Fibroblast of peridontal ligament (primary cell): ENCODE measurements at regions not wholly inside any gene's neighbourhood (a gene's known extent, or its start where the extent isn't known, plus 50 kb on each side); places are given as distances from the start of the nearest gene placed in this dataset.
"Not testable (repeated sequence)": the region's sequence is repeated elsewhere in the genome, so short reads cannot be mapped to it uniquely, and the experiment has no call there.

Experiments
- DNase-seq: peaks from one replicate; pipeline ENCODE4 v3.0.0-alpha.2; 2010; ENCODE audit errors: extremely low read depth

DNA sequence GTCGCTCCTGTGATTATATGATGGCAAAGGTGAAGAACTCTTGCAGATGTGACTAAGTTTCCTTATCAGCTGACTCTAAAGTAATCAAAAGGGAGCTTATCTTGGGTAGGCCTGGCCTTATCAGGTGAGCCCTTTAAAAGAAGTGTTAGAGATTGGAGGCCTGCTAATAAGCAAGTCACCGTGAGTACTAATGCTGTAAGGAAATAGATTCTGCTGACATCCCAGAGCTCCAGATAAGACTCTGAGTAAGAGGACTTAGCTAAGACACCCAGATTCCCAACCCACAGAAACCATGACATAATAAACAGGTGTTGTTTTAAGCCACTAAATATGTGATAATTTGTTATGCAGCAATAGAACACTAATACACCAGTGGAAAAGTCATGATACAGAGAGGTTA, 99.9 kb upstream of the FAM20A start:
- no peak for DNase-seq

DNA sequence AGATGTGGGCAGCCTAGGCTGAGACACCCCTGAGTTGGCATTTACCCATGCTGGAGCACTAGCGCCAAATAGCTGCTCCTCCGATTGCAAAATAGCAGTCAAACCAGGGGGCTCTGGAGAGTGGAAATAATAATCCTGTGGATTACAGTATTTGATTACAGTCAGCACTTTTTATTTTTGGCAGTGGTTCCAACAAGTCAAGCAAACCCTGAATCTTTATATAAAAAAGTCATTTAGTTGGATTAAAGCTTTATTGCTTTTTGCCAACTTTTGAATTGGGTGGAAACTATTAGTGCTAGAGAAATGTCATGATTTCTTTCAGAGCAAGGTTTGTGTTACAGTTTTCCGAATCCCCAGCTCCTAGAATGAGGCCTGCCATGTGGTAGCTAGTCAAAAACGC, 99.3 kb upstream of the FAM20A start:
- DNase-seq: peak; percentile 28

DNA sequence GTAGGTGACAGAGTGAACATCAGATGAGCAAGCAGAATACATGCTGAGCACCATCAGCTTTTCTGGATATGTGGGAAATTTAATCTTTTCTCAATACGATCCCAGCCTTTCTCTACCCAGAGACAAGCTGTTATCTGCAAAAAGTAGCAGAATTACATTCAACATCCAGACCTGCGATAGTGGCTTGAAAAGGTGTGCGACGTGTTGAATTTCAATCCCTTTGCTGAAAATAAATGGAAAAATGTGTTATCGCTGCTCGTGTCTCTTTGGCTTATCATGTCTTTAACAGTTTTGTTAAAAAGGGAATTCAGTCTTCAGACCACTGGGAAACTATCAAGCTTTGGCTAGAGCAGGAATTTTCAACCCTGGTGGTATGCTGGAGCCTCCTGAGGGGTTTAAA, 98.8 kb upstream of the FAM20A start:
- no peak for DNase-seq

DNA sequence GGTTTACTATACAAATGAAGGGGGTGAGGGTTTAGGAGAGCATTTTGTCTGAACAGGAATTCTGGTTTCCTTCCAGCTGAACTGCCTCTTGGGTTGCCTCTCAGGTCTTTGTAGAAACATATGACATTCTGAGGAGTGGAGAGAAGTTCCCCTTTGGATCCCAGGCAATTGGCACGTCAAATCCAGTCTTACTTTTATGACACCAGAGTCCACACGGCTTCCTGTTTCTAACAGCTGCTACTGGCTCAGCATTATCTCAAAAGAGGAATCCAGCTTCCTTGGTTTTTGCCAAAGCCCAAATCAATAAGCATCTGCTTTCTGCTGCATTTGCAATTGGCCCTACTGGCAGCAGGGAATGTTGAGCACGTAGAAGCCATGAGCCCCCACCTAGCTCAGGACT, 97.6 kb upstream of the FAM20A start:
- DNase-seq: peak; percentile 17

DNA sequence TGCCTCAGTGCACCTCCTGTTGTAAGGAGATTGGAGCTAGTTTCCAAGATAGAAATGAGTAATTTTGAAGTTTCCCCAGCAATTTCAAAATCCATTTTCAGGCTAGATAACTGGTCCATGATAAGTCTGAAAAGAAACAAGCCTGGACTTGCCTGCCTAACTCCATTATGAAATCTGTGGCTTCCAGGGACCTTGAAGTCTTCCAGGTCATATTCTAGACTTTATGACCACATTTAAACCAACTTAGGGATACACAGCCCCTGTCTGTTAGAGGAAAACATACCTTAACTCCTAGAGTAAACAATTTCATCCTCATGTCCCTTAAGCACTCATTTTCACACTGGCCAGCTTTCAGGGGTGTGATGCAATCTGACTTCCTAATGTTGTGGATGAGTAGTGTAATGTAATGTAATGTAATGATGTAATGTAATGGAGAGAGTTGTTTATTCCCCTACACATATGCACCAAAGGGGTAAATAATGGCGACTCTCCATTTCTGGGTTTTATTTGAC, 96.7 kb upstream of the FAM20A start:
- DNase-seq: peak; percentile 97

DNA sequence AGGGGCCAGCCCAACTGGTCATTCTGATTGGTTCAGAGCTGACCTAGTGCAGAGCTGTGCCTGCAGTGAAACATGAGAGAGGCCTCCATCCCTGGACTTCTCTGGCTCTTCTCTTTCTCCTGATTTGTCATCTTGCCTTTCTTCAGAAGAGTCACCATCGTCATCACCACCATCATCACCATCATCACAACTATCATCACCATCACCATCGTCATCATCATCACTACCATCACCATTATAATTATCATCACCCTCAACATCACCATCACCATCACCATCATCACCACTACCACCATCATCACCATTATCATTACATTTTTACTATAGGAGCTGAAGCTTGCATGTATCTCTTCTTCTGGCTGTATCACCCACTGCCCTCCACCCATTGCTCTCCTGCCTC, 94.5 kb upstream of the FAM20A start:
- no peak for DNase-seq

DNA sequence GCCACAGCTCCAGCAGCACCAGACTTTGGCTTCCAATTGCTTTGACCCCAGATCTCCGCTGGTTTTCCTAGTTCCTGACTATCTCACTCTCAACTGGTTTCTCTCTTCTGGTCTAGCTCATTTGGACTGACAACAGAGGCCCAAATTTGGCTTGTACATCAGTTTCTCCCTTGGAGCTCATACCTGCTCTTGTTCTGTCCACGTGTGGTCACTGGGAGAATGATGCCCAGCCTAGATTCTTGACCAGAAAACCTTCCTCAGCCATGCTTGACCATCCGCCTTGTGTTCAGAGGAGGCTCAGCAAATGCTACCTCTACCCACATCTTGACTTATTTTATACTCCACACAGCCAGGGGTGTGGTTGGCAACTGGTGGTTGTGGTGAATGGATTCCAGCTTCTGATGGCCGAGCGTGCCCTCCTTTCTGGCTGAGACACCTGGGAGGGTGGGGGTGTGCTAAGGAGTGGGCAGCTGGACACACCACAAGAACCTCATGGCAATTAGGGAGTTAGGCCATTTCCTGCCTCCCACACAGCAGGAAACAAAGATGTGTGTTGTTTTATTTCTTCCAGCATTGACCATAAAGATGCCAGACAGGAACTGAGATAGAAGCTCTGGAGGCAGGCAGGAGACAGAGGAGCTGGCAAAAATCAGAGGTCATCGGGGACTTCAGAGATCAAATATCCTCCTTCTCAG, 93.8 kb upstream of the FAM20A start:
- peak; percentile 29 for DNase-seq

DNA sequence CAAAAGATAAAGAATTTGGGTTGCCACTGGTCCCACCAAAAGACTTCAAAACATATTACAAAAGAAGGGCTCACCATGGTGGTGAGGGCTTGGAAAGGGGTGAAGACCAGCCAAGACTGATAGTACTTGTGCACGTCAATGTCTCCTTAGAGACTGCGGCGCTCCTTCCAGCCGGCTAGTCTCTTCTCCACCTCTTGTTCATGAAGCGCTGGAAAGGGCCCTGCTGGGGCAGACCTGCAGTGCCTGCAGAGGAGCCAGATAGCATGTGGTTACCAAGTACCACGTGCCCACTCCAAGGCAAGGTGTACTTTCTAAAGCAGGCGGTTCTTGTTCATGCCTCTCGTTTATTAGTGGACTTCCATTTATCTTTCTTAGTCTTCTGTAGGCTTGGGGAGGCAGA, 92.7 kb upstream of the FAM20A start:
- no peak for DNase-seq

DNA sequence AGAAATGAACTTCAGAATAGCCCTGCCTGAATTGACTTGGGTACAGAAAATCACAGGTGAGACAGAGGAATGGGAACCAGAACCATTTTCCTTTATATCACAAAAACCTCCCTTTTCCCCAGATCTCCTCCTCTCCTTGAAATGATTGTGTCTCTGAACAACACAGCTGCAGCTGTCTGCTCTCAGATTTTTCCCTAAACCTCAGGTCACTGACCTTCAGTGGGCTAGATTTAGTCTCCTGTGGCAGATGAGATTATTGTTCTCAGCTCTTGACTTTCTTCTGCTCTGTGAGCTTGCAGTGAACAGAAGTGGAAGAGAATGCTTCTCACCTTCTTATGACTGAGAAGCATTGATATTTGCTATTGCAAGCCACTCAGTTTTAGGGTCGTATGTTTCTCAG, 92.3 kb upstream of the FAM20A start:
- DNase-seq: peak; percentile 20

DNA sequence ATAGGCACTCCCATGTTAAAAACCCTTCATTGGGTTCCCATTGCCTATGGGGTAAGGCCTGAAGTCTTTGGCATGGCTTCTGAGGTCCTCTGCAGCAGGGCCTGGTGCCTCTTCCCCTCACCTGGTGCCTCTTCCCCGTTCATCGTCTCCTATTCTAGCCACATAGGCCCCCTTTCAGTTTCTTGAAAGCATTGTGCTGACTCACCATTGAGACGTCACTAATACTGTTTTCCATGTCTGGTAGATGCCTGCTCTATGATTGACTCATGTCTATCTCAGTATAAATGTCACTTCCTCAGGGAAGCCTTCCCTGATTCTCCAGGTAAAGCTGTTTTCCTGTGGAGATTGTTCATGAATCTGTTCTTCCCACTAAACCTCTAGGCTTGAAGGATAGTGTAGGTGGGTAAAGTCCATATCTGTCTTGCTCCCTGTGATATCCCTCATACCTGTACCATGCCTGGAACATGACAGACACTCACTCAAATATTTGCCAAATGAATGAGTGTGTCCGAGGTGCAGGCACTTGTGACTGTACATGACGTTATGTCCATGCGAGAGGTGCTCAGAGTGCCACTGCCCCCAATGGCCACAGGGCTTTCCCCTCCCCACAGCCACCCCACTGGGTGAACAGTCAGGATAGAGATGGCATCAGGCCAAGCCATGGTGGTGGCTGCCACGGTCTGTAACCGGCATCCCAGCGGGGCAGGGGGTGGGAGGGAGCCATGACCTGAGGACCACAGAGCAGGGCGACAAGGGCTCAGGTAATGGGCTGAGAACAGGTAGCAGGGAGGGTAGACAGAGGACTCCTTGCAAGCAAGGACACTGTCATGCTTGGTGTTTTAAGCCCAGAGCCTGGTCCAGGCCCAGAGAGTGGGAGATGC, 85.2 kb upstream of the FAM20A start:
- no peak for DNase-seq

DNA sequence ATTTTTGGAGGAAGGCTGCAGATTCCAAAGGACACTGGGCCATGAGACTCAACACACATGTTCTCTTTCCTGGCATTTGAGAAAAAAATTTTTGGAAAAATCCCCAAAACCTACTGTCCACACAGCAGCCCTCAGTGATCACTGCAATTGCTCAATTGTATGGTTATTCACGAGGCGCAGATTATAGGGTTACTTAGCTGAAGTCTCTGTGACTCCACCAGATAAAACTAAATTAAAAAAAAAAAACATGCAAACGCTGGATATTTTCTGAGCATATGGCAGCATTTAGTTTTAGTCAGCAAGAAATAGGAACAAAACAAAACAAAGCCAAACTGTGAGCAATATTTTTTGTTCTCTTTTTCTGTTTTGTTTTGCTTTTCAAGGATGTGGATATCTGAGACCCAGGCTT, 83.8 kb upstream of the FAM20A start:
- DNase-seq: peak; percentile 98

DNA sequence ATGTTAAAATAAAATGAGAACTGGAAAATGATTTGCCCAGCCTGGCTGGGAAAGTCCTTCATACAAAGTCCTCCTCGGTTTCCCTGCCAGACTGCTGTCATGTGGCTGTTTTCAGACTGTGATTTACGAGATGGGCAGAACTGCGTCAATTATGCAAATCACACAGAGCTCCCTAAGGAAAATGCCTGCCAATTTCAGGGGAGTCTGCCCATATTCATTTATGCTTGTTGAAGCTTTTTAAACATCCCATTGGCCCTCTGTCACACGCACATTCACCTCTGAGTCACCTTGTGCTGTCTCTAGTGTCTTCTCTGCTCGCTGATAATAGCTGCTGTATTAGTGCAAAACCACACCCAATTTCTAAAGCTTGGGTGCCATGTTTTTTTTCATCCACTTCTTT, 81.7 kb upstream of the FAM20A start:
- no peak for DNase-seq

DNA sequence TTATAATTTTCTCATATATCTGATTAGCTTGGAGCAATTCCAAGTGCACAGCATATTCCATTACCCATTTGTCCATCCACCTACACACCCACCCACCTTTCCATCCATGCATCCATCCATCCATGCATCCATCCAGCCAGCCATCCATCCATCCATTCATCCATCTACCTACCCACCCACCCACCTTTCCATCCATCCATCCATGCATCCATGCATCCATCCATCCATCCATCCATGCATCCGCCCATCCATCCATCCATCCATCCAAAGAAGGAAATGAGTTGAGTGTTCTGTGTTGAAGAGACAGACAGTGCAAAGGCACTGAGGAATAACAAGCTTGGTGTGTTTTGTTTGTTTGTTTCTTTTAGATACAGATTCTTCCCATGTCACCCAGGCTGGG, 78.7 kb upstream of the FAM20A start:
- DNase-seq: no peak

DNA sequence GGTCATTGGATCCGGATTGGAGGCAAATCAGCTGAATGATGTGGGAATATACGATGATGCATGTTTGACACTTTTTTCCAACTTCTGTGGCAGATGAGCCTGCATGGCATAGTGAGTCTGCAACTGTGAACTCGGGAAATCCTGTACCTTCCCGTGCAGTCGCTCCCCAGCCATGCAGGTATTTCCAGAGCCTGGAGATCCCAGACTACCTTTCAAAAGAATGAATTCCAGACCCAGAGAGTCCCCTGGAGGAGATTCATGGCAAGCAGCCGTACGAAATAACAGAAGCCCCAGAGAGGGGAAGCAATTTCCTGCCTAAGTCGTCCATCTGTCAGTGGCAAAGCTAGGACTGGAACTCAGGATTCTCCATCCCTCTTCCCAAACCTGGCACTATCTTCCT, 75.7 kb upstream of the FAM20A start:
- DNase-seq: no peak

DNA sequence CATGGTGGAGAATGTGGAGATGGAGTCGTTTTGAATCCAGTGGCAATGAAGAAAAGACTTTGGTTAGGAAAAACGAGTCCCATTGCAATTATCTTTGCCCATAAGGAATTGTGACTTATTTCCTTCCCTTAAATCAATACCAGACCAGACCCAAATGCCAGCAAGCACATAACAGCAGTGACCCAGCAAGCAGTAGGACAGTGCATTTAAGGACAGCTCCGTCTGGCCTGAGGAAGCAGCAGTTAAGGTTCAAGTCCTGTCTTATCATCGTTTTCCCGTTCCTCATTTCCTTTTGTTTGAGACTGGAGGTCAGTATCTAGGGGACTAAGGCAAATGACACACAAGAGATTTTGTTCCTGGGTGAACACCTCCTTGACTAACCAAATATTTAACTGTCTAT, 74.6 kb upstream of the FAM20A start:
- DNase-seq: no peak

DNA sequence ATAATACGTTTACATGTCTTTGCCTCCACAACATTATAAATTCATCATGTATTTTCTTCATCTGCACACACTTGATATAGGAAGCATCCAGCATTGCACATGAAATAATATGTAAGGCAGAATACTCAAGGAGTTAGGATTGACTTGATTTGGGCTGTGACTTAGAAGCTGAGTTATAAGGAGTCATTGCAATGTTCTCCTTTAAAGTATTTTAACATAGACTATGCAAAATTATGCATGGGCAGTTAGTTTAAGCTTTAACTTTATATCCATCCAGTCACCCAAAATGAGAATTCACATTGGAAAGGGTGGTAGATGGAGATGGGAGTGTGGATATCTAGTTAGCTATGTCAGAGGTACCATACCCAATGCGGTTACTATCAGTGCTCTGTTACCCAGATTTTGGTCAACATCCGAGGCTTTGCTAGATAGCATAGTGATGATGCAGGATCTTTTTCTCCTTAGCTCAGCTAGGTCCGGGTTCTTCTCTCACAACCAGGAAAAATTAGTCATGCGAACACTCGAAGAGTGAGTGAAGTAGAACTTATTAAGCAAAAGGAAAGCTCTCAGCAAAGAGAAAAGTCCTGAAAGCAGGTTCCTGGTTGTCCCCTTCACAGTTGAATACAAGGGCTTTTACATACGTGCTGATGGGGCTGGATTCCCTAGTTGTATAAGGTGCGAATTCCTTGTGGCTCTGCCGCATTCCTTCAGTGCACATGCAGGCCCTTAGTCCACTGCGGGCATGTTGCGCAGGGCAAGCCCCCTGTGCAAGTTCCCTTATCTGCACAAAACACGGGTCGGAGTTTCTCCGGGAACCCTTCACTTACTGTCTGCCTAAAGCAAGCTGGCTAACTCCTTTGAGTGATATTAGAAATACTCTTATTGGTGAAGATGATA, 73.1 kb upstream of the FAM20A start:
- DNase-seq: peak; percentile 51

DNA sequence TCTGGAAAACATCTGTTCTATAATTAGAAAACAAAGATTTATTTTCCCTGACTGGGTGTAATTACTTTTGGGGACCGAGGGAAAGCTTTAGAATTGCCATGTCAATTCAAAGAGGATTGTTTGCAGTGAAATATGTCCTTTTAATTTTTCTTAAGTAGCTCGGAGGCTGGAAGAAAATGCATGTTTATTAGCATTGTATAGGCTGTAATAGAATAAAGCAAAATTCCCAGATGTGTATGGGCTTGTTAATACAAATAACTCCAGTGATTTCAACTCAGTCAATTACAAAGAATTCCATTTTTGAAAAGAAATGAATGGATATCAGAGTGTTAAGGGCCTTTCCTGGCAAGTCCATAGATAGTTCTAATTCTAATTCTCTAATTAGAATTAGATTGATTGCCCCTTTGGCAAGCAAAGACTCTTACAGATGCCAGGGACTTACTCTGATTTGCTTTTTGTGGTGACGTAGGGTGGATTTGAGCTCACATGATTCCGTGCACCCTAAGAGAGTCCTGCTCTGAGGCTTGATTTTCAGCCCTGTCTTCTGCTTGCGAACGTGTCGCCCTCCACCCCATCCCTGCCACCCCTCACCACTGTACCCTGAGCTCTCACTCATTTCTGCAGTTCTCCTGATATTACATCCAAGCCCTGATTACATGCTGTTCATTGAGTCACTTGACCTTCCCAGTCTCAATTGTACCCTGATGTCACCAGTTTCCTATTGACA, 70.0 kb upstream of the FAM20A start:
- DNase-seq: no peak

DNA sequence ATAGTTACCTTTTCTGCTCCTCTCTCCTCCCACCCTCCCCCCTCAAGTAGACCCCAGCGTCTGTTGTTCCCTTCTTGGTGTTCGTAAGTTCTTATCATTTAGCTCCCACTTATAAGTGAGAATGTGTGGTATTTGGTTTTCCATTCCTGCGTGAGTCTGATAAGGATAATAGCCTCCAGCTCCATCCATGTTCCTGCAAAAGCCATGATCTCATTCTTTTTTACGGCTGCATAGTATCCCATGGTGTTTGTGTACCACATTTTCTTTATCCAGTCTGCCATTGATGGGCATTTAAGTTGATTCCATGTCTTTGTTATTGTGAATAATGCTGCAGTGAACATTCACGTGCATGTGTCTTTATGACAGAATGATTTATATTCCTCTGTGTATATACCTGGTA, 65.3 kb upstream of the FAM20A start:
- DNase-seq: not testable (repeated sequence)

DNA sequence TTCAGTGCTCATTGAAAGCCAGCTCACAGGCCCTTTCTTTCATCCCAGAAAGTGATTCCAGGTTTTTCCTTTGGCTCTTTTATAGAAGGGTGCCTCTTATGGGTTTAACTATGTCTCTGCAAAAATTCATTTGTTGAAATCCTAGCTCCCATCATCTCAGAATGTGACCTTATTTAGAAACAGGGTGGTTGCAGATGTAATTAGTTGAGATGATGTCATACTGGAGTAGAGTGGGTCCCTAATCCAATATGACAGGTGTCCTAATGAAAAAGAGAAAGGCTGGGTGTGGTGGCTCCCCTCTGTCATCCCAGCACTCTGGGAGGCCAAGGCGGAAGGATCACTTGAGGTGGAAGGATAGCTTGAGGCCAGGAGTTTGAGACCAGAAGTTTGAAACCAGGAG, 64.2 kb upstream of the FAM20A start:
- no peak for DNase-seq

DNA sequence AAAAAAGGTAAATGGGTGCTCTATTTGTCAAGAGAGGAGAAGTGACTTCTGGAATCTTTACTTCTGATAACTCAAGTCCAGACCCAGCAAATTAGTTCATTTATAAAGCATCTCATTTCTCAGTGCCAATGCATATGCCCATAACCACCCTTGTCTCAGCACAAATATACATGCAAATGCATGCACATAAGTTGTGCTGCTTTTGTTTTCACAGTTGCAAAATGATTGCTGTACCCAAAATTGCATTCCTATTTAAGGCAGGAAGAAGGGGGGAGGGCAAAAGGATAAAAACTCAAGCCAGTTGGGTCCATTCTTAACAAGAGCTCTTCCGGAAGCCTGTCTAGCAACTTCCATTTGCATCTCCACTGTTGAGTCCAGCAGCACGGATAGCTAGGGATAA, 61.3 kb upstream of the FAM20A start:
- no peak for DNase-seq

DNA sequence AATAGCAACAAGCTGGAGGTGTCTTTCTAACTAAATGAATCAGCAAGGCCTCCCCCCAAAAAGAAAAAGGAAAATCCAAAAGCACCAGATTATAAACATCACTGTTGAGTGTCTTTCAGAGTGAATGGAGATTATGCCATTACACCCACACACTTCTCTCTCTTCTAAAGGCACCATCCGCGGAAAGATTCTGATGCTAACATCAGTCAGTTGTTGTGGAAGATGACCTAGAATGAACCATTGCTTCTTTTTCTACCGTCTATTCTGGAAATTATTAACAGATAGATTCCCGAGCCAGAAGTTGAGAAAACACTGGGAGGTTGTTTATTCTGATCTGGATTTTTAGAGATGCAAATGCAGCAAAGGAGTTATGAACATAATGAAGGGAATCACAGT, 60.9 kb upstream of the FAM20A start:
- no peak for DNase-seq
